AG09309 (cell line): ENCODE measurements at regions not wholly inside any gene's neighbourhood (a gene's known extent, or its start where the extent isn't known, plus 50 kb on each side); places are given as distances from the start of the nearest gene placed in this dataset.
"Not testable (repeated sequence)": the region's sequence is repeated elsewhere in the genome, so short reads cannot be mapped to it uniquely, and the experiment has no call there.

Experiments
- DNase-seq: peaks from one replicate; pipeline ENCODE4 v3.0.0-alpha.2; 2010; ENCODE audit warnings: low read depth
- H3K4me3 ChIP-seq: 2 replicates; pipeline ENCODE4 v1.5.1; 2011; ENCODE audit warnings: mild to moderate bottlenecking, low read depth, low read length, moderate library complexity; ENCODE audit not compliant: control insufficient read depth
- CTCF ChIP-seq: IDR thresholded peaks from 2 replicates; pipeline ENCODE4 v1.5.1; 2011; ENCODE audit warnings: mild to moderate bottlenecking, low read depth, low read length, inconsistent platforms; ENCODE audit not compliant: insufficient read depth, control insufficient read depth; ENCODE audit errors: missing control alignments

GRCh38 chr3:27613846-27614500, 108.2 kb downstream of the EOMES start:
- H3K4me3 ChIP-seq, result no peak overlapping the region
- no peak for TF ChIP-seq CTCF
- DNase-seq, result no peak

GRCh38 chr3:27610800-27611525, 111.2 kb downstream of the EOMES start:
- no peak for DNase-seq
- TF ChIP-seq CTCF, result no peak
- no peak overlapping the region for H3K4me3 ChIP-seq

- no peak for DNase-seq
- TF ChIP-seq CTCF, result no peak
- H3K4me3 ChIP-seq, result no peak overlapping the region
Observed at GRCh38 chr3:27607370-27607769, 114.8 kb downstream of the EOMES start.

GRCh38 chr3:27606537-27606936, 115.6 kb downstream of the EOMES start:
- DNase-seq, result no peak
- TF ChIP-seq CTCF, result no peak
- no peak overlapping the region for H3K4me3 ChIP-seq

GRCh38 chr3:27601311-27601710, 117.1 kb upstream of the SLC4A7 start:
- H3K4me3 ChIP-seq, DNase-seq: not testable (repeated sequence)

GRCh38 chr3:27599741-27600140, 115.6 kb upstream of the SLC4A7 start:
- DNase-seq, H3K4me3 ChIP-seq: not testable (repeated sequence)

- H3K4me3 ChIP-seq, result no peak overlapping the region
- no peak for DNase-seq
- TF ChIP-seq CTCF, result no peak
Observed at GRCh38 chr3:27596921-27597320, 112.7 kb upstream of the SLC4A7 start.
